Esophagus muscularis mucosa (tissue), 4 donors: ENCODE measurements at regions not wholly inside any gene's neighbourhood (a gene's known extent, or its start where the extent isn't known, plus 50 kb on each side); places are given as distances from the start of the nearest gene placed in this dataset.

Source experiments
- CTCF ChIP-seq, 3 experiments: fragments of 200-600 bp in 2 of 3; fragments of 450-650 bp in 1 of 3; sonication (generic) in 2 of 3; IDR thresholded peaks; one replicate each; pipeline ENCODE4 v1.5.1; 2017 to 2019; ENCODE audit warnings: antibody characterized with exemption in 3 of 3, mild to moderate bottlenecking in 2 of 3, moderate library complexity in 1 of 3
- EP300 ChIP-seq: sonication (generic); formaldehyde crosslinking; IDR thresholded peaks from one replicate; pipeline ENCODE4 v1.6.1; 2017; ENCODE audit warnings: antibody characterized with exemption
- POLR2AphosphoS5 ChIP-seq, 2 donors: sonication (generic); formaldehyde crosslinking; IDR thresholded peaks; one replicate each; pipeline ENCODE4 v1.6.1; 2017; ENCODE audit warnings: antibody characterized with exemption in 2 of 2

DNA sequence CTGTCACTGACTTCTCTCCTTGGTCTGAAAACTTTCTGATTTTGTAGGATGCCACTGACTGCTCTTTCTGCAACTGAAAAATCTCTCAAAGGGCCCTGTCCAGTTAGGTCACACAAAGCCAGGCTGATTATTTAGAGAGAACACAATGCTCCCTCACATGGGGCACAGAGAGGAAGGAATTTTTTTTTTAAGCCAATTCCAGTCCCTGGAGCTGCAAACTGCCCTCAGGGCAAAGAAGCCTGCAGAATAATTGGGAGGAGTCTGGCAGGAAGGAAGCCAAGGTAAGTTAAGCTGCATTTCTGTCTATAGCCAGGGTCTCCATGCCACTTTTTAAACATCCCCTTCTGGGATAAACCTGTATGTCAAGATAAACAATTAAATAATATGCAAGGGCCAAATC is 305.5 kb downstream of the ZSWIM6 start:
- TF ChIP-seq POLR2AphosphoS5 (IDR thresholded peaks at IDR 0.05) (no peak), CTCF (IDR thresholded peaks at IDR 0.05) (no peak), EP300 (no peak)
